ENCODE measurements at regions not wholly inside any gene's neighbourhood (a gene's known extent, or its start where the extent isn't known, plus 50 kb on each side); places are given as distances from the start of the nearest gene placed in this dataset.

DNA sequence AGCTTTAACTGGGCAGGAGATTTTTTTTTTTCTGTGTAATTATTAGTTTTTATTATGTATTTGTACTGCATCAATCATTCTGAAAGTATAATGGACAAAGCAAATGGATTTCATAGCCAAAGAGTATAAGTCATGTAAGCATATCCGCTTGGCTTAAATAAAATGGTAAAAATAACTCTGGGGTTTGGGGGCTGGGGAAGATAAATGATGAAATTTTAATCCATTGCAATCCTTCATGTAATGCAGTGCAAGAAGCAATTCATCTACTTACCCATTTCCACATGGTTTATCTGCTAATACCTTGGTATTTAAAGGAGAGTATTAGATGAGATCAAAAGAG lies 781.4 kb downstream of the QKI start:
- no peak for DNase-seq

GRCh38 chr6:164195278-164195941 lies 780.9 kb downstream of the QKI start:
- DNase-seq, result no peak

DNA sequence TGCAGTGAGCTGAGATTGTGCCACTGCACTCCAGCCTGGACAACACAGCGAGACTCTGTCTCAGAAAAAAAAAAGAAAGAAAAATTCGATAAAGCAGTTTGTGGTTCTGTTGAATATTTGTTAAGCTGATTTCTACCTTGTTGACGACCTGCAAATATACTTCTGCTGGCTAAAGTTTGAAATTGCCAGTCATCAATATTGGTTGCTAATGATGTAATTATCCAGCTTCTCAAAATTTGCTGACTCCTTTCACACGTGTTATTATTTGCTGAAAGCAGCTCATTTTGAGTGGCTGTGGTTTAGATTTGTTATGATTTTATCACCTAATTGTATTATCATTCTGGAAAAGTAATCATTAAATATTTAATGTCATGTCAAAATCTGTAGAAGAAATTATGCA lies 774.3 kb downstream of the QKI start:
- no peak for DNase-seq

DNA sequence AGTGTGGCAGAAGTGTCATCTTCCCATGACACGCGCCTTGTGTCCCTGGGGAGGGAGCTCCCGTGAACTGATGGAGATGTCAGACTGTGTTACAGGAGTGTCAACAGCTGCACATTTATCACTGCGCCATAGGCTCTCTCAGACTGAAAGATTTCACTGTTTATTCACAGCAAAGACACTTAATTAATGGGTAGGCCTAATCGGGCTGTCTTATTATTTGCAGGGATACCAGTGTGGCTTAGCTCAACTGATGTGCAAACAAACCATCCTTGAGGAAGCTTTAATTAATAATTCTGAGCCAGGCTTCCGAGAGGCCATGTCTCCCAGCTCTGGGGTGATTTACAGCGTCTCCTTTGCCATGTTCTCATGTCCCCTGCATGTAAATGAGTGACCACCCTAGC lies 771.0 kb downstream of the QKI start:
- no peak for DNase-seq

GRCh38 chr6:164184410-164184809 lies 769.9 kb downstream of the QKI start:
- DNase-seq, result no peak

DNA sequence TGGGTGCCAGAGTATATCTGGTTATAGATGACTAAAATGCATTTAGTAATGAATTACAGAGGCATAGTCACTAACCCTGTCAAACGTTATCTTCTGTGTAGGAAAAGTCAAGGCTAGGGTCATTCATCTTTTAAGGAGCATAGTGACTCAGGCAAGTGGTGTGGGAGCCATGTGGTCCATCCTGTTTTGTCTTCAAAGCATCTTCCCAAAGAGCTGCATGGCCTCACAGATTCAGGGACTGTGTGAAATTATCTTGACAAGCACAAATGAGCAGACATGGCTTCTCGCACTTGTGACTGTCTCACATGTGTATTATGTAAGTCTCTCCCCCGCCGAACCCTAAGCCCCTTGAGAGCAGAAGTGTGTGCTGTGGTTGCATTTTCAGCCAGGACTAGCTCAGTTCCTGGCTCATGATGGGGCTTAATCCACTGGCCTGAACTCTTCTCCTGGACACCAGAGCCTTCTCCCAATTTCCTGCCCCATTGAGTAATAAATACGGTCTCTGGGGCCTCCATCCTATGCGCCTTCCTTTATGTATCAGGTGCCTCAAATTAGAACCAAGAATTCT lies 769.1 kb downstream of the QKI start:
- DNase-seq, result no peak

GRCh38 chr6:164178679-164179332 lies 764.3 kb downstream of the QKI start:
- no peak for DNase-seq

- no peak for DNase-seq
Measured at GRCh38 chr6:164169355-164169754, 754.8 kb downstream of the QKI start.

- no peak for DNase-seq
Measured at GRCh38 chr6:164168595-164168994, 754.1 kb downstream of the QKI start.

GRCh38 chr6:164167873-164168405 lies 753.4 kb downstream of the QKI start:
- DNase-seq, result no peak

- DNase-seq, result no peak
Measured at GRCh38 chr6:164166996-164167395, 752.5 kb downstream of the QKI start.

GRCh38 chr6:164166515-164166914 lies 752.0 kb downstream of the QKI start:
- DNase-seq, result no peak

DNA sequence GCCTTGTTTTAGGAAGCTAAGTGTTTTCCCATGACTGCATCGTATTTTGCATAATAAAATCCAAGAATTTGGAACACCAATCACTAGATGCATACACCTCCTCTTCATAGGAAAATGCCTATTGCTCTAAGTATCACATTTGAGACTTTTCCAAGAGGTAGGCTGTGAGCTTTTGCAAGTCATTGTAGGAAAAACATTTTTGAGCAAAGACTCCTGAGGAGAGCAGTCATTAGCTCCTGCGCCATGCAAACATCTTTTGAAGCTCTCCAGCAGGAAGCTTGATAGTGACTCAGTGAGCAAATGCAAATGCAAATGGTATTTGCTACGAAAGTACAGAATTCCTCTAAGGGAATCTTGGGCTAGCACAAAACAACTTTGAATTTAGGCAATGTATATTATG lies 750.4 kb downstream of the QKI start:
- no peak for DNase-seq

- no peak for DNase-seq
Measured at GRCh38 chr6:164163239-164163638, 748.7 kb downstream of the QKI start.

- DNase-seq, result no peak
Measured at GRCh38 chr6:164159061-164159460, 744.5 kb downstream of the QKI start.

DNA sequence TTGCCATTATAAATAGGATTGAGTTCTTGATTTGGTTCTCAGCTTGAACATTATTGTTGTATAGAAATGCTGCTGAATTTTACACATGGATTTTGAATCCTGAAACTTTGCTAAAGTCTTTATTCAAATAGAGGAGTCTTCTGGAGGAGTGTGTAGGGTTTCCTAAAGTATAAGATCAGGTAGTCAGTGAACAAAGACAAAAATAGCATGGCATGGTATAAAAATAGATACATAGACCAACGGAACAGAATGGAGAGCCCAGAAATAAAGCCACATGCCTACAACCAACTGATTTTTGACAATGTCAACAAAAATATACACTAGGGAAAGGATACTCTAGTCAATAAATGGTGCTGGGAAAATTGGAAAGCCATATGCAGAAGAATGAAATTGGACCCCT lies 740.1 kb downstream of the QKI start:
- no peak for DNase-seq

- DNase-seq, result no peak
Measured at GRCh38 chr6:164152611-164153010, 738.1 kb downstream of the QKI start.

GRCh38 chr6:164151161-164152120 lies 736.9 kb downstream of the QKI start:
- no peak for DNase-seq

GRCh38 chr6:164150232-164150631 lies 735.7 kb downstream of the QKI start:
- DNase-seq, result no peak

DNA sequence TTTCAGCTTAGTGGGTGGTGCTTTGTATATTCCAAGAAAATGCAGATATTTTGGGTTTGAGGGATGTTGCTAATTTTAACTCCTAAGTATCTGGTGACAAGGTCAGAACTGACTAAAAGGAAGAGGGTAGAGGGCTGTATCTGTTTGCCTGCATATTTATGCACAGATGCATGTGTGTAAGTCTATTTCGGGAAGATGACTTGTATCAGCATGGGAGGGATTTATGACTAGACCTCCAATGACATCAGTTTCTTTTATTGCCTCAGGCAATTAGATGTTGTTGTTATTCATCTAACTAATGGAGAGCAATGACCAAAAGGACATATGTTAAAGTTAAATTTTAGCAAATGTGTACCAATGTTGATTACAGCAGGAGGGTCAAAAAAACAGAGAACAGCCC lies 734.3 kb downstream of the QKI start:
- no peak for DNase-seq

DNA sequence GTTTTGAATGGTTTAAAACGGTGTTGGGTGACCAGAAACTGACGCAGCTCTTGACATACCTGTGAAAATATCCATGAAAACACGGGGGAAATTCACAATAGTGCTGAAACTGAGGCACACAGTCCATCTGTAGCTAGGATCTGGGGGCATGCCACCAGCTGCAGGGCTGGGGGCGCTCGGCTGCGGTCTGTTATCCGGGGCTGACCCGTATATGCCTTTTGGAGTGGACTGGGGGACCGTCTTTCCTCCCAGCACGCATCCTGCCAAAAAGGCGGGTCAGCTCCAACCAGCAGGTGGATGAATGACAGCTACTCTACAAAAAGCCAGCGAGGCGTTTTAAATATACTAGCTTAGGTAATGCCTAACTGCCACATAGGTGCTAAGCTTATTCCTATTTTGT lies 729.8 kb downstream of the QKI start:
- no peak for DNase-seq

GRCh38 chr6:164142322-164142721 lies 727.8 kb downstream of the QKI start:
- no peak for DNase-seq

GRCh38 chr6:164135511-164136132 lies 721.1 kb downstream of the QKI start:
- no peak for DNase-seq
